ENCODE measurements at regions not wholly inside any gene's neighbourhood (a gene's known extent, or its start where the extent isn't known, plus 50 kb on each side); places are given as distances from the start of the nearest gene placed in this dataset.

- no peaks in the 10 kb centered on the region for H3K9me3 ChIP-seq (ENCODE audit: control insufficient read depth in 2 of 2, insufficient read depth in 1 of 2, low read depth in 1 of 2, low read length in 1 of 2)
- FAIRE-seq = no peak
- H3K36me3 ChIP-seq (ENCODE audit: control insufficient read depth in 3 of 3, insufficient read depth in 2 of 3, low read depth in 1 of 3, low read length in 3 of 3) = no peaks in the 10 kb centered on the region
- no peak for DNase-seq
- peaks cover 0 to 13% (median 0%) of the 10 kb centered on the region in 3 donors for H3K27me3 ChIP-seq (ENCODE audit: control insufficient read depth in 3 of 3, insufficient read depth in 3 of 3, low read length in 3 of 3)
- H3K4me1 ChIP-seq (ENCODE audit: control insufficient read depth in 3 of 3, insufficient read depth in 2 of 3, low read depth in 1 of 3, low read length in 2 of 3) = peaks cover 0 to 3% (median 0%) of the 10 kb centered on the region in 3 donors
- 71 to 79% (median 79%) methylated on average over 4 of the region's 4 CpGs for WGBS, 3 donors
- no peak overlapping the region for H3K27ac ChIP-seq (ENCODE audit: low read depth in 1 of 3, low read length in 2 of 3)
- H3K4me3 ChIP-seq (ENCODE audit: low read depth in 1 of 3, low read length in 3 of 3) = no peak overlapping the region
Observed at GRCh38 chr6:156392648-156393047, 384.5 kb upstream of the ARID1B start.

- DNase-seq (peak in 1 of 2 donors; percentile 11), FAIRE-seq (no peak)
- Histone ChIP-seq H3K4me1 (ENCODE audit: control insufficient read depth in 3 of 3, insufficient read depth in 2 of 3, low read depth in 1 of 3, low read length in 2 of 3) (peaks cover 0 to under 1% (median 0%) of the 10 kb centered on the region in 3 donors), H3K27me3 (ENCODE audit: control insufficient read depth in 3 of 3, insufficient read depth in 3 of 3, low read length in 3 of 3) (peaks cover 0 to 6% (median 0%) of the 10 kb centered on the region in 3 donors), H3K27ac (ENCODE audit: low read depth in 1 of 3, low read length in 2 of 3) (no peak overlapping the region), H3K4me3 (ENCODE audit: low read depth in 1 of 3, low read length in 3 of 3) (no peak overlapping the region), H3K36me3 (ENCODE audit: control insufficient read depth in 3 of 3, insufficient read depth in 2 of 3, low read depth in 1 of 3, low read length in 3 of 3) (no peaks in the 10 kb centered on the region), H3K9me3 (ENCODE audit: control insufficient read depth in 2 of 2, insufficient read depth in 1 of 2, low read depth in 1 of 2, low read length in 1 of 2) (no peaks in the 10 kb centered on the region)
- WGBS, 3 donors = 34 to 64% (median 48%) methylated on average over 4 of the region's 4 CpGs
Observed at GRCh38 chr6:156391977-156392376, 385.2 kb upstream of the ARID1B start.

GRCh38 chr6:156391061-156391672 lies 386.0 kb upstream of the ARID1B start:
- no peaks in the 10 kb centered on the region for H3K9me3 ChIP-seq (ENCODE audit: control insufficient read depth in 2 of 2, insufficient read depth in 1 of 2, low read depth in 1 of 2, low read length in 1 of 2)
- DNase-seq (no peak), FAIRE-seq (no peak)
- no peaks in the 10 kb centered on the region for H3K36me3 ChIP-seq (ENCODE audit: control insufficient read depth in 3 of 3, insufficient read depth in 2 of 3, low read depth in 1 of 3, low read length in 3 of 3)
- H3K27ac ChIP-seq (ENCODE audit: low read depth in 1 of 3, low read length in 2 of 3) = no peak overlapping the region
- WGBS, 3 donors = 78 to 84% (median 81%) methylated on average over 11 of the region's 11 CpGs
- H3K27me3 ChIP-seq (ENCODE audit: control insufficient read depth in 3 of 3, insufficient read depth in 3 of 3, low read length in 3 of 3) = no peaks in the 10 kb centered on the region
- H3K4me1 ChIP-seq (ENCODE audit: control insufficient read depth in 3 of 3, insufficient read depth in 2 of 3, low read depth in 1 of 3, low read length in 2 of 3) = no peaks in the 10 kb centered on the region
- H3K4me3 ChIP-seq (ENCODE audit: low read depth in 1 of 3, low read length in 3 of 3) = no peak overlapping the region

- no peak for FAIRE-seq
- no peak for DNase-seq
Observed at GRCh38 chr6:156390621-156391020, 386.6 kb upstream of the ARID1B start.

GRCh38 chr6:156389296-156389695 lies 387.9 kb upstream of the ARID1B start:
- Histone ChIP-seq H3K4me1 (ENCODE audit: control insufficient read depth in 3 of 3, insufficient read depth in 2 of 3, low read depth in 1 of 3, low read length in 2 of 3) (no peaks in the 10 kb centered on the region), H3K36me3 (ENCODE audit: control insufficient read depth in 3 of 3, insufficient read depth in 2 of 3, low read depth in 1 of 3, low read length in 3 of 3) (no peaks in the 10 kb centered on the region), H3K4me3 (ENCODE audit: low read depth in 1 of 3, low read length in 3 of 3) (no peak overlapping the region), H3K27me3 (ENCODE audit: control insufficient read depth in 3 of 3, insufficient read depth in 3 of 3, low read length in 3 of 3) (no peaks in the 10 kb centered on the region), H3K27ac (ENCODE audit: low read depth in 1 of 3, low read length in 2 of 3) (no peak overlapping the region), H3K9me3 (ENCODE audit: control insufficient read depth in 2 of 2, insufficient read depth in 1 of 2, low read depth in 1 of 2, low read length in 1 of 2) (no peaks in the 10 kb centered on the region)
- no peak for FAIRE-seq
- WGBS, 3 donors = 84 to 91% (median 85%) methylated on average over 10 of the region's 10 CpGs
- DNase-seq = no peak

More at GRCh38 chr6:156390621-156391020, 386.6 kb upstream of the ARID1B start:
- H3K27ac ChIP-seq (ENCODE audit: low read depth in 1 of 3, low read length in 2 of 3) = no peak overlapping the region
- WGBS, 3 donors = 84 to 92% (median 90%) methylated on average over 3 of the region's 3 CpGs
- no peaks in the 10 kb centered on the region for H3K27me3 ChIP-seq (ENCODE audit: control insufficient read depth in 3 of 3, insufficient read depth in 3 of 3, low read length in 3 of 3)
- H3K4me1 ChIP-seq (ENCODE audit: control insufficient read depth in 3 of 3, insufficient read depth in 2 of 3, low read depth in 1 of 3, low read length in 2 of 3) = no peaks in the 10 kb centered on the region
- H3K4me3 ChIP-seq (ENCODE audit: low read depth in 1 of 3, low read length in 3 of 3) = no peak overlapping the region
- no peaks in the 10 kb centered on the region for H3K36me3 ChIP-seq (ENCODE audit: control insufficient read depth in 3 of 3, insufficient read depth in 2 of 3, low read depth in 1 of 3, low read length in 3 of 3)
- no peaks in the 10 kb centered on the region for H3K9me3 ChIP-seq (ENCODE audit: control insufficient read depth in 2 of 2, insufficient read depth in 1 of 2, low read depth in 1 of 2, low read length in 1 of 2)

- FAIRE-seq (no peak), DNase-seq (no peak)
- 87 to 92% (median 90%) methylated on average over 4 of the region's 4 CpGs for WGBS, 3 donors
- Histone ChIP-seq H3K27me3 (ENCODE audit: control insufficient read depth in 3 of 3, insufficient read depth in 3 of 3, low read length in 3 of 3) (no peaks in the 10 kb centered on the region), H3K4me3 (ENCODE audit: low read depth in 1 of 3, low read length in 3 of 3) (no peak overlapping the region), H3K9me3 (ENCODE audit: control insufficient read depth in 2 of 2, insufficient read depth in 1 of 2, low read depth in 1 of 2, low read length in 1 of 2) (no peaks in the 10 kb centered on the region), H3K36me3 (ENCODE audit: control insufficient read depth in 3 of 3, insufficient read depth in 2 of 3, low read depth in 1 of 3, low read length in 3 of 3) (no peaks in the 10 kb centered on the region), H3K4me1 (ENCODE audit: control insufficient read depth in 3 of 3, insufficient read depth in 2 of 3, low read depth in 1 of 3, low read length in 2 of 3) (no peaks in the 10 kb centered on the region), H3K27ac (ENCODE audit: low read depth in 1 of 3, low read length in 2 of 3) (no peak overlapping the region)
Observed at GRCh38 chr6:156387472-156387871, 389.7 kb upstream of the ARID1B start.

- WGBS, 3 donors = 73 to 86% (median 81%) methylated on average over 2 of the region's 2 CpGs
- Histone ChIP-seq H3K4me1 (ENCODE audit: control insufficient read depth in 3 of 3, insufficient read depth in 2 of 3, low read depth in 1 of 3, low read length in 2 of 3) (peaks cover 0 to 5% (median 0%) of the 10 kb centered on the region in 3 donors), H3K27ac (ENCODE audit: low read depth in 1 of 3, low read length in 2 of 3) (no peak overlapping the region), H3K9me3 (ENCODE audit: control insufficient read depth in 2 of 2, insufficient read depth in 1 of 2, low read depth in 1 of 2, low read length in 1 of 2) (no peaks in the 10 kb centered on the region), H3K27me3 (ENCODE audit: control insufficient read depth in 3 of 3, insufficient read depth in 3 of 3, low read length in 3 of 3) (no peaks in the 10 kb centered on the region), H3K36me3 (ENCODE audit: control insufficient read depth in 3 of 3, insufficient read depth in 2 of 3, low read depth in 1 of 3, low read length in 3 of 3) (no peaks in the 10 kb centered on the region), H3K4me3 (ENCODE audit: low read depth in 1 of 3, low read length in 3 of 3) (no peak overlapping the region)
- FAIRE-seq (no peak), DNase-seq (no peak)
Observed at GRCh38 chr6:156383059-156383458, 394.1 kb upstream of the ARID1B start.

- Histone ChIP-seq H3K27me3 (ENCODE audit: control insufficient read depth in 3 of 3, insufficient read depth in 3 of 3, low read length in 3 of 3) (no peaks in the 10 kb centered on the region), H3K27ac (ENCODE audit: low read depth in 1 of 3, low read length in 2 of 3) (no peak overlapping the region), H3K4me3 (ENCODE audit: low read depth in 1 of 3, low read length in 3 of 3) (no peak overlapping the region), H3K4me1 (ENCODE audit: control insufficient read depth in 3 of 3, insufficient read depth in 2 of 3, low read depth in 1 of 3, low read length in 2 of 3) (peaks cover 0 to 5% (median 0%) of the 10 kb centered on the region in 3 donors), H3K9me3 (ENCODE audit: control insufficient read depth in 2 of 2, insufficient read depth in 1 of 2, low read depth in 1 of 2, low read length in 1 of 2) (no peaks in the 10 kb centered on the region), H3K36me3 (ENCODE audit: control insufficient read depth in 3 of 3, insufficient read depth in 2 of 3, low read depth in 1 of 3, low read length in 3 of 3) (no peaks in the 10 kb centered on the region)
- peak in 1 of 2 donors; percentile 31 for DNase-seq
- no peak for FAIRE-seq
- 39 to 58% (median 51%) methylated on average over 7 of the region's 7 CpGs for WGBS, 3 donors
Observed at GRCh38 chr6:156379392-156380289, 397.5 kb upstream of the ARID1B start.
